Activated CD8-positive, alpha-beta memory T cell treated with anti-CD3 and anti-CD28 coated beads for 1 hour (primary cell): ENCODE measurements at regions not wholly inside any gene's neighbourhood (a gene's known extent, or its start where the extent isn't known, plus 50 kb on each side); places are given as distances from the start of the nearest gene placed in this dataset.

ENCODE experiments used
- DNase-seq, 2 donors: peaks; one replicate each; pipeline ENCODE4 v3.0.0-alpha.2; 2020; ENCODE audit warnings: low read depth in 1 of 2; ENCODE audit errors: extremely low read depth in 1 of 2

GRCh38 chr5:17690473-17690872 is 56.2 kb downstream of the TAF11L14 start:
- no peak for DNase-seq

- DNase-seq, result no peak
These were observed 57.5 kb downstream of the TAF11L14 start for GRCh38 chr5:17691762-17692161.

- no peak for DNase-seq
These were observed 60.1 kb downstream of the TAF11L14 start for GRCh38 chr5:17694371-17694770.

- DNase-seq, result no peak
These were observed 60.7 kb downstream of the TAF11L14 start for GRCh38 chr5:17694914-17695313.

- no peak for DNase-seq
These were observed 62.4 kb downstream of the TAF11L14 start for GRCh38 chr5:17696627-17697026.

GRCh38 chr5:17697671-17698070 is 63.4 kb downstream of the TAF11L14 start:
- DNase-seq, result no peak

- DNase-seq, result no peak
These were observed 74.9 kb downstream of the TAF11L14 start for GRCh38 chr5:17709011-17709710.

GRCh38 chr5:17713301-17713700 is 79.0 kb downstream of the TAF11L14 start:
- DNase-seq, result no peak

GRCh38 chr5:17714186-17714585 is 79.9 kb downstream of the TAF11L14 start:
- no peak for DNase-seq

- no peak for DNase-seq
These were observed 85.3 kb downstream of the TAF11L14 start for GRCh38 chr5:17719592-17719991.

- no peak for DNase-seq
These were observed 85.8 kb downstream of the TAF11L14 start for GRCh38 chr5:17720071-17720470.

GRCh38 chr5:17723876-17724275 is 89.6 kb downstream of the TAF11L14 start:
- no peak for DNase-seq

GRCh38 chr5:17727098-17727497 is 92.8 kb downstream of the TAF11L14 start:
- no peak for DNase-seq

- DNase-seq, result no peak
These were observed 96.2 kb downstream of the TAF11L14 start for GRCh38 chr5:17730421-17730820.

GRCh38 chr5:17732351-17732923 is 98.2 kb downstream of the TAF11L14 start:
- DNase-seq, result no peak

- DNase-seq, result no peak
These were observed 99.8 kb downstream of the TAF11L14 start for GRCh38 chr5:17734011-17734410.

- DNase-seq, result no peak
These were observed 101.5 kb downstream of the TAF11L14 start for GRCh38 chr5:17735761-17736160.

GRCh38 chr5:17737092-17737491 is 102.8 kb downstream of the TAF11L14 start:
- no peak for DNase-seq

GRCh38 chr5:17738446-17738845 is 104.2 kb downstream of the TAF11L14 start:
- no peak for DNase-seq

GRCh38 chr5:17743580-17744435 is 109.5 kb downstream of the TAF11L14 start:
- DNase-seq, result no peak

- no peak for DNase-seq
These were observed 113.9 kb downstream of the TAF11L14 start for GRCh38 chr5:17748201-17748600.

GRCh38 chr5:17748941-17749340 is 114.7 kb downstream of the TAF11L14 start:
- DNase-seq, result no peak
